ENCODE measurements at regions not wholly inside any gene's neighbourhood (a gene's known extent, or its start where the extent isn't known, plus 50 kb on each side); places are given as distances from the start of the nearest gene placed in this dataset.

DNA sequence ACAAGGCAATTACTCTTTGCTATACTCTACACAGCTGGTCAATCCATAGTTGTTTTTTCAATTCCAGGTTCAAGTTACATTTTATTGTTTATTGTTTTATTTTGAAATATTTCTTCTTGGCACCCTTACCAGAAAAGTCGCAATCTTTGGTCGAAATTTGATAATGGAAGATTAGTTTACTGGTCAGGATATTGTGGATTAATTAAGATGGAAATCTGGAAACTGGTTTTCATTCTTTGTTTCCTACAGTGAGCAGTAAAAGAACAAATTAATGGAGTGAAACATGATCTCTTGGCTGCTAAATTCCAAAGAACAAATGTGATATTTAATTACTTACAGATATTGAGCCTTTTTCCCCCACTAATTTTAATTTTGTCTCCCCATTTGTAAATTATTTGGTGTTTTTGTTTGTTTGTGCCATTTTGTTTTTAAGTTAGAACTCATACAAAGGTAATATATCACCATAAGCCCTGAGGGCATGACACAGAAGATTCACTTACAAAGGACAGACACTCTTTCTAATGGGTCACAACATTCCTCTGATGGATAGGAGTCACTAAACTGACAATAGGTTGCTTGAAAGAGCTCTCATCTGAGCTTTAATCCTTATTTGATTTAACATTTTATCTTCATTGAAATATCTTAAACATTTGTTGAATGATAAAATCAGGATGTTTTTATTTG lies 700.2 kb downstream of the KCNJ2 start:
- TF ChIP-seq, protein P1, sequence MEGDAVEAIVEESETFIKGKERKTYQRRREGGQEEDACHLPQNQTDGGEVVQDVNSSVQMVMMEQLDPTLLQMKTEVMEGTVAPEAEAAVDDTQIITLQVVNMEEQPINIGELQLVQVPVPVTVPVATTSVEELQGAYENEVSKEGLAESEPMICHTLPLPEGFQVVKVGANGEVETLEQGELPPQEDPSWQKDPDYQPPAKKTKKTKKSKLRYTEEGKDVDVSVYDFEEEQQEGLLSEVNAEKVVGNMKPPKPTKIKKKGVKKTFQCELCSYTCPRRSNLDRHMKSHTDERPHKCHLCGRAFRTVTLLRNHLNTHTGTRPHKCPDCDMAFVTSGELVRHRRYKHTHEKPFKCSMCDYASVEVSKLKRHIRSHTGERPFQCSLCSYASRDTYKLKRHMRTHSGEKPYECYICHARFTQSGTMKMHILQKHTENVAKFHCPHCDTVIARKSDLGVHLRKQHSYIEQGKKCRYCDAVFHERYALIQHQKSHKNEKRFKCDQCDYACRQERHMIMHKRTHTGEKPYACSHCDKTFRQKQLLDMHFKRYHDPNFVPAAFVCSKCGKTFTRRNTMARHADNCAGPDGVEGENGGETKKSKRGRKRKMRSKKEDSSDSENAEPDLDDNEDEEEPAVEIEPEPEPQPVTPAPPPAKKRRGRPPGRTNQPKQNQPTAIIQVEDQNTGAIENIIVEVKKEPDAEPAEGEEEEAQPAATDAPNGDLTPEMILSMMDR (IDR thresholded peaks at IDR 0.05; ENCODE audit: poor library complexity) = no peak
- TF ChIP-seq EZH2 (IDR thresholded peaks at IDR 0.05; ENCODE audit: borderline replicate concordance) = no peak

All from hepatocyte (in vitro differentiated cells).